Ureter (tissue), 1 donor: ENCODE measurements at regions not wholly inside any gene's neighbourhood (a gene's known extent, or its start where the extent isn't known, plus 50 kb on each side); places are given as distances from the start of the nearest gene placed in this dataset.
"Not testable (repeated sequence)": the region's sequence is repeated elsewhere in the genome, so short reads cannot be mapped to it uniquely, and the experiment has no call there.

Experiments
- DNase-seq: peaks from one replicate; pipeline ENCODE4 v3.0.0-alpha.2; 2020; ENCODE audit warnings: low spot score
- donor health status: DM: yes; HTN: yes; CAD: no.

GRCh38 chrX:123788193-123788592 is 55.3 kb upstream of the THOC2 start:
- peak; percentile 10 for DNase-seq

- DNase-seq = no peak
Measured at GRCh38 chrX:123788744-123789143, 55.9 kb upstream of the THOC2 start.

GRCh38 chrX:123797543-123798447 is 62.1 kb upstream of the XIAP start:
- DNase-seq = peak; percentile 24

- DNase-seq = peak; percentile 37
Measured at GRCh38 chrX:123798706-123799430, 61.0 kb upstream of the XIAP start.

GRCh38 chrX:123801901-123802300 is 58.0 kb upstream of the XIAP start:
- DNase-seq = no peak

- DNase-seq = no peak
Measured at GRCh38 chrX:123803331-123803983, 56.4 kb upstream of the XIAP start.

- DNase-seq = not testable (repeated sequence)
Measured at GRCh38 chrX:123803984-123804365, 55.9 kb upstream of the XIAP start.

GRCh38 chrX:123807835-123808416 is 51.9 kb upstream of the XIAP start:
- no peak for DNase-seq

GRCh38 chrX:123809854-123810375 is 49.9 kb upstream of the XIAP start:
- no peak for DNase-seq
